SK-N-SH (cell line): ENCODE measurements at regions not wholly inside any gene's neighbourhood (a gene's known extent, or its start where the extent isn't known, plus 50 kb on each side); places are given as distances from the start of the nearest gene placed in this dataset.

Source experiments
- CTCF ChIA-PET: fragments of 300-600, 350-600 bp; formaldehyde crosslinking; extraction: SDS; loops from one replicate; lab custom pipeline; 2021; lab: Yijun Ruan, JAX
- POLR2A ChIA-PET: fragments of 350-600 bp; sonication (Branson Sonifier 250); formaldehyde crosslinking; extraction: SDS; loops from one replicate; lab custom pipeline; 2020; ENCODE audit warnings: antibody characterized with exemption, inconsistent platforms; lab: Yijun Ruan, JAX
- DNase-seq: peaks from one replicate; pipeline ENCODE4 v3.0.0; 2012
- H2AFZ ChIP-seq: fragments of 200-600 bp; sonication (generic); 2 replicates; pipeline ENCODE4 v1.8.1; 2016; ENCODE audit warnings: antibody characterized with exemption, mild to moderate bottlenecking, low read depth
- H3F3A ChIP-seq: fragments of 200-600 bp; sonication (generic); replicated peaks from 2 replicates; pipeline ENCODE3; 2016; ENCODE audit warnings: antibody characterized with exemption, mild to moderate bottlenecking; ENCODE audit not compliant: insufficient read depth
- H3K27ac ChIP-seq, 2 experiments: fragments of 200-500 bp in 1 of 2; fragments of 200-600 bp in 1 of 2; sonication (Bioruptor generic) in 1 of 2; sonication (generic), shearing (Covaris generic) in 1 of 2; 2 replicates each; pipeline versions ENCODE4 v1.5.1 to v1.6.1; 2014 to 2016; ENCODE audit warnings: low read depth in 2 of 2, inconsistent platforms in 1 of 2, low read length in 1 of 2, mild to moderate bottlenecking in 1 of 2, mixed read lengths in 1 of 2
- H3K27me3 ChIP-seq: fragments of 200-600 bp; sonication (generic), shearing (Covaris generic); 2 replicates; pipeline ENCODE4 v1.6.1; 2016; ENCODE audit warnings: mixed run types; ENCODE audit not compliant: insufficient read depth
- H3K36me3 ChIP-seq, 2 experiments: fragments of 200-500 bp in 1 of 2; fragments of 200-600 bp in 1 of 2; sonication (Bioruptor generic) in 1 of 2; sonication (generic) in 1 of 2; replicated peaks in 1 of 2; 2 replicates each; pipeline versions ENCODE3 to v1.5.1; 2014 to 2016; ENCODE audit warnings: low read length in 1 of 2, mild to moderate bottlenecking in 1 of 2; ENCODE audit not compliant: insufficient read depth in 2 of 2, control insufficient read depth in 1 of 2
- H3K4me1 ChIP-seq, 2 experiments: fragments of 200-500 bp in 1 of 2; fragments of 200-600 bp in 1 of 2; sonication (Bioruptor generic) in 1 of 2; sonication (generic), shearing (Covaris generic) in 1 of 2; 2 replicates each; pipeline versions ENCODE4 v1.5.1 to v1.6.1; 2014 to 2016; ENCODE audit warnings: low read depth in 1 of 2, low read length in 1 of 2, mixed run types in 1 of 2; ENCODE audit not compliant: insufficient read depth in 2 of 2, control insufficient read depth in 1 of 2
- H3K4me2 ChIP-seq: fragments of 200-600 bp; sonication (generic), shearing (Covaris generic); 2 replicates; pipeline ENCODE4 v1.6.1; 2017; ENCODE audit warnings: mixed run types
- H3K4me3 ChIP-seq, 2 experiments: fragments of 200-500 bp in 1 of 2; fragments of 200-600 bp in 1 of 2; sonication (Bioruptor generic) in 1 of 2; sonication (generic), shearing (Covaris generic) in 1 of 2; 2 replicates each; pipeline versions ENCODE4 v1.5.1 to v1.8.1; 2014 to 2016; ENCODE audit warnings: low read depth in 2 of 2, inconsistent platforms in 1 of 2, low read length in 1 of 2, mild to moderate bottlenecking in 1 of 2, mixed read lengths in 1 of 2, moderate library complexity in 1 of 2
- H3K79me2 ChIP-seq: fragments of 200-600 bp; sonication (generic); 2 replicates; pipeline ENCODE4 v1.8.1; 2017; ENCODE audit warnings: mild to moderate bottlenecking; ENCODE audit not compliant: insufficient read depth
- H3K9ac ChIP-seq: fragments of 200-600 bp; sonication (generic); 2 replicates; pipeline ENCODE4 v1.6.1; 2017; ENCODE audit warnings: mixed run types
- H3K9me2 ChIP-seq: fragments of 200-600 bp; sonication (generic); 2 replicates; pipeline ENCODE4 v1.6.1; 2017; ENCODE audit warnings: mixed run types
- H3K9me3 ChIP-seq: fragments of 200-600 bp; sonication (generic); 2 replicates; pipeline ENCODE4 v1.6.1; 2017; ENCODE audit warnings: mixed run types, mild to moderate bottlenecking, moderate library complexity
- H4K20me1 ChIP-seq: fragments of 200-600 bp; sonication (generic); 2 replicates; pipeline ENCODE4 v1.6.1; 2017; ENCODE audit warnings: mild to moderate bottlenecking, mixed run types; ENCODE audit not compliant: insufficient read depth
- CTCF ChIP-seq: fragments of 200-600 bp; sonication (generic); IDR thresholded peaks from 2 replicates; pipeline ENCODE4 v1.6.1; 2017; ENCODE audit warnings: antibody characterized with exemption, mild to moderate bottlenecking, moderate library complexity
- EZH2phosphoT487 ChIP-seq: fragments of 200-600 bp; sonication (generic); IDR thresholded peaks from 2 replicates; pipeline ENCODE4 v1.6.1; 2017; ENCODE audit warnings: low read depth, mixed run types, mild to moderate bottlenecking, antibody characterized with exemption, moderate library complexity, borderline replicate concordance
- FOSL2 ChIP-seq: IDR thresholded peaks from 2 replicates; pipeline ENCODE4 v1.4.0; 2012; ENCODE audit warnings: low read depth, mild to moderate bottlenecking, moderate library complexity, borderline replicate concordance
- FOXM1 ChIP-seq: IDR thresholded peaks from 2 replicates; pipeline ENCODE4 v1.4.0; 2012; ENCODE audit warnings: low read depth, mild to moderate bottlenecking
- GABPA ChIP-seq: IDR thresholded peaks from 2 replicates; pipeline ENCODE4 v1.4.0; 2012; ENCODE audit warnings: low read depth, mild to moderate bottlenecking
- GATA2 ChIP-seq: sonication (generic); formaldehyde crosslinking; IDR thresholded peaks from 2 replicates; pipeline ENCODE4 v1.5.0; 2020; ENCODE audit warnings: mild to moderate bottlenecking, missing genetic modification reagents
- JUND ChIP-seq: IDR thresholded peaks from 2 replicates; pipeline ENCODE4 v1.4.0; 2012
- MAX ChIP-seq: IDR thresholded peaks from 2 replicates; pipeline ENCODE4 v1.4.0; 2012; ENCODE audit warnings: low read depth
- MEF2A ChIP-seq: IDR thresholded peaks from 2 replicates; pipeline ENCODE4 v1.4.0; 2012; ENCODE audit warnings: low read depth, borderline replicate concordance
- MXI1 ChIP-seq: IDR thresholded peaks from 2 replicates; pipeline ENCODE4 v1.6.1; 2012; ENCODE audit warnings: mild to moderate bottlenecking, low read depth, low read length, improper control_type of control experiment
- NFIC ChIP-seq: IDR thresholded peaks from 2 replicates; pipeline ENCODE4 v1.4.0; 2012; ENCODE audit warnings: borderline replicate concordance
- RAD21 ChIP-seq: IDR thresholded peaks from 2 replicates; pipeline ENCODE4 v1.6.1; 2012; ENCODE audit warnings: mild to moderate bottlenecking, low read length
- RCOR1 ChIP-seq: fragments of 150-350 bp; IDR thresholded peaks from 2 replicates; pipeline ENCODE4 v1.6.1; 2017; ENCODE audit warnings: antibody characterized with exemption, low read length
- REST ChIP-seq: IDR thresholded peaks from 2 replicates; pipeline ENCODE4 v1.6.1; 2012; ENCODE audit warnings: mild to moderate bottlenecking, low read depth, low read length, moderate library complexity
- RXRA ChIP-seq: IDR thresholded peaks from 2 replicates; pipeline ENCODE4 v1.4.0; 2012; ENCODE audit warnings: low read depth, mild to moderate bottlenecking, borderline replicate concordance
- TEAD4 ChIP-seq: IDR thresholded peaks from 2 replicates; pipeline ENCODE4 v1.4.0; 2012; ENCODE audit warnings: mild to moderate bottlenecking, borderline replicate concordance; ENCODE audit not compliant: insufficient read depth
- USF1 ChIP-seq: IDR thresholded peaks from 2 replicates; pipeline ENCODE4 v1.4.0; 2012; ENCODE audit warnings: low read depth, borderline replicate concordance
- USF2 ChIP-seq: fragments of 150-350 bp; IDR thresholded peaks from 2 replicates; pipeline ENCODE4 v1.6.1; 2017; ENCODE audit warnings: antibody characterized with exemption, low read length, low read depth, borderline replicate concordance
- WGBS: methylation state at CpG from one replicate; pipeline ENCODE4 v1.1.6; 2017; ENCODE audit warnings: low lambda C conversion rate; 5-methylcytosine and 5-hydroxymethylcytosine counted together

GRCh38 chr18:55858661-55859515 lies 270.9 kb upstream of the TCF4 start (continued):
- no peak for TF ChIP-seq MAX
- no peak for TF ChIP-seq USF1
- TF ChIP-seq TEAD4, result no peak

GRCh38 chr18:55857956-55858355 lies 270.0 kb upstream of the TCF4 start:
- Histone ChIP-seq H3K9ac (no peak overlapping the region), H3F3A (peaks cover 22% of the 10 kb centered on the region), H3K9me3 (no peaks in the 10 kb centered on the region), H3K27me3 (no peaks in the 10 kb centered on the region), H3K79me2 (no peaks in the 10 kb centered on the region), H4K20me1 (no peaks in the 10 kb centered on the region), H3K27ac (no peak overlapping the region), H3K9me2 (no peaks in the 10 kb centered on the region), H3K36me3 (no peaks in the 10 kb centered on the region), H3K4me2 (no peak overlapping the region), H3K4me3 (no peak overlapping the region), H2AFZ (no peak overlapping the region), H3K4me1 (peaks cover 6 to 13% of the 10 kb centered on the region in 2 experiments; a peak in 3 of 4 replicates)
- ChIA-PET POLR2A (no interaction called here), CTCF (no interaction called here)
- no peak for TF ChIP-seq MEF2A
- TF ChIP-seq RAD21, result no peak
- no peak for TF ChIP-seq CTCF
- TF ChIP-seq GABPA, result no peak
- TF ChIP-seq EZH2phosphoT487, result no peak
- TF ChIP-seq USF2, result no peak
- TF ChIP-seq FOSL2, result no peak
- no peak for TF ChIP-seq FOXM1
- no peak for TF ChIP-seq MXI1
- TF ChIP-seq MAX, result no peak
- TF ChIP-seq RXRA, result no peak
- no peak for TF ChIP-seq JUND
- no peak for TF ChIP-seq USF1
- TF ChIP-seq REST, result no peak
- TF ChIP-seq GATA2, result no peak
- no peak for TF ChIP-seq RCOR1
- no peak for TF ChIP-seq NFIC
- no peak for DNase-seq
- WGBS, result 91% methylated on average over 7 of the region's 7 CpGs
